Breast epithelium (tissue), 3 donors: ENCODE measurements at regions not wholly inside any gene's neighbourhood (a gene's known extent, or its start where the extent isn't known, plus 50 kb on each side); places are given as distances from the start of the nearest gene placed in this dataset.

Experiments
- CTCF ChIP-seq, 3 donors: fragments of 450-650 bp; IDR thresholded peaks; one replicate each; pipeline ENCODE4 v1.5.1; 2016 to 2017; ENCODE audit warnings: antibody characterized with exemption in 3 of 3, mild to moderate bottlenecking in 3 of 3, moderate library complexity in 3 of 3
- POLR2A ChIP-seq: fragments of 450-650 bp; IDR thresholded peaks from one replicate; pipeline ENCODE4 v1.6.1; 2016; ENCODE audit warnings: antibody characterized with exemption, mild to moderate bottlenecking, moderate library complexity
- POLR2AphosphoS5 ChIP-seq, 3 donors: sonication (generic); formaldehyde crosslinking; IDR thresholded peaks; one replicate each; pipeline ENCODE4 v1.6.1; 2017; ENCODE audit warnings: antibody characterized with exemption in 3 of 3

- TF ChIP-seq POLR2AphosphoS5 (IDR thresholded peaks at IDR 0.05) (no peak), CTCF (IDR thresholded peaks at IDR 0.05) (no peak), POLR2A (no peak)
Observed at GRCh38 chr12:72084880-72085279, 146.2 kb downstream of the TPH2 start.
